H9 (cell line): ENCODE measurements at regions not wholly inside any gene's neighbourhood (a gene's known extent, or its start where the extent isn't known, plus 50 kb on each side); places are given as distances from the start of the nearest gene placed in this dataset.
A peak's percentile ranks its signal among the peaks of the same experiment; 100 is the strongest.
"Not testable (repeated sequence)": the region's sequence is repeated elsewhere in the genome, so short reads cannot be mapped to it uniquely, and the experiment has no call there.

Source experiments
- DNase-seq: peaks from one replicate; pipeline ENCODE4 v3.0.0-alpha.2; 2017
- H2AFZ ChIP-seq: one replicate; pipeline ENCODE4 v1.6.1; 2013; ENCODE audit warnings: mild to moderate bottlenecking, low read length, control low read depth, moderate library complexity
- H2AK5ac ChIP-seq: 2 replicates; pipeline ENCODE4 v1.6.1; 2013; ENCODE audit warnings: low read length, control low read depth, mixed read lengths; ENCODE audit not compliant: insufficient read length
- H2BK120ac ChIP-seq: one replicate; pipeline ENCODE4 v1.6.1; 2013; ENCODE audit warnings: low read depth, mild to moderate bottlenecking, low read length, control low read depth, inconsistent platforms; ENCODE audit not compliant: poor library complexity, severe bottlenecking
- H2BK12ac ChIP-seq: 2 replicates; pipeline ENCODE4 v1.6.1; 2013; ENCODE audit warnings: low read length, control low read depth, mixed read lengths, low read depth; ENCODE audit not compliant: insufficient read length
- H2BK15ac ChIP-seq: 2 replicates; pipeline ENCODE4 v1.6.1; 2013; ENCODE audit warnings: low read depth, low read length, control low read depth
- H2BK20ac ChIP-seq: one replicate; pipeline ENCODE4 v1.6.1; 2013; ENCODE audit warnings: low read depth, mild to moderate bottlenecking, low read length, control low read depth, inconsistent platforms; ENCODE audit not compliant: poor library complexity, severe bottlenecking
- H2BK5ac ChIP-seq: 2 replicates; pipeline ENCODE4 v1.6.1; 2013; ENCODE audit warnings: low read length, control low read depth, mixed read lengths; ENCODE audit not compliant: insufficient read length
- H3K14ac ChIP-seq: 2 replicates; pipeline ENCODE4 v1.6.1; 2013; ENCODE audit warnings: low read length, control low read depth; ENCODE audit not compliant: insufficient read depth
- H3K18ac ChIP-seq: 2 replicates; pipeline ENCODE4 v1.6.1; 2013; ENCODE audit warnings: low read depth, mild to moderate bottlenecking, mixed read lengths, low read length, control low read depth; ENCODE audit not compliant: insufficient read length
- H3K23ac ChIP-seq: 2 replicates; pipeline ENCODE4 v1.6.1; 2013; ENCODE audit warnings: low read length, control low read depth, mixed read lengths, low read depth; ENCODE audit not compliant: insufficient read length
- H3K23me2 ChIP-seq: 2 replicates; pipeline ENCODE4 v1.6.1; 2013; ENCODE audit warnings: low read depth, mild to moderate bottlenecking, mixed read lengths, low read length, control low read depth; ENCODE audit not compliant: insufficient read length, poor library complexity, severe bottlenecking
- H3K27ac ChIP-seq: 2 replicates; pipeline ENCODE4 v1.5.1; 2013; ENCODE audit warnings: low read length, control low read depth, mixed read lengths, low read depth; ENCODE audit not compliant: insufficient read length
- H3K27me3 ChIP-seq: 2 replicates; pipeline ENCODE4 v1.6.1; 2013; ENCODE audit warnings: low read length, control low read depth, inconsistent platforms; ENCODE audit not compliant: insufficient read depth
- H3K4ac ChIP-seq: 2 replicates; pipeline ENCODE4 v1.6.1; 2013; ENCODE audit warnings: low read depth, mild to moderate bottlenecking, control low read depth, inconsistent platforms, low read length, moderate library complexity
- H3K4me1 ChIP-seq: 2 replicates; pipeline ENCODE4 v1.6.1; 2013; ENCODE audit warnings: low read length, control low read depth, inconsistent platforms; ENCODE audit not compliant: insufficient read depth
- H3K4me2 ChIP-seq: 2 replicates; pipeline ENCODE4 v1.6.1; 2013; ENCODE audit warnings: low read length, control low read depth, mixed read lengths; ENCODE audit not compliant: insufficient read length, insufficient read depth
- H3K56ac ChIP-seq: 2 replicates; pipeline ENCODE4 v1.6.1; 2013; ENCODE audit warnings: low read depth, mild to moderate bottlenecking, mixed read lengths, low read length, control low read depth; ENCODE audit not compliant: insufficient read length
- H3K79me1 ChIP-seq: 2 replicates; pipeline ENCODE4 v1.6.1; 2013; ENCODE audit warnings: low read depth, mild to moderate bottlenecking, moderate library complexity, low read length, control low read depth, inconsistent platforms; ENCODE audit not compliant: insufficient read depth, poor library complexity, severe bottlenecking
- H3K79me2 ChIP-seq: 2 replicates; pipeline ENCODE4 v1.6.1; 2013; ENCODE audit warnings: low read length, control low read depth, inconsistent platforms; ENCODE audit not compliant: insufficient read depth
- H3K9ac ChIP-seq: 2 replicates; pipeline ENCODE4 v1.6.1; 2013; ENCODE audit warnings: low read length, control low read depth, mixed read lengths; ENCODE audit not compliant: insufficient read length; ENCODE audit errors: extremely low read depth
- H3K9me3 ChIP-seq: one replicate; pipeline ENCODE4 v1.6.1; 2013; ENCODE audit warnings: low read depth, low read length, inconsistent platforms; ENCODE audit not compliant: control insufficient read depth
- H3T11ph ChIP-seq: one replicate; pipeline ENCODE4 v1.6.1; 2013; ENCODE audit warnings: mild to moderate bottlenecking, low read length, control low read depth, inconsistent platforms
- H4K20me1 ChIP-seq: one replicate; pipeline ENCODE4 v1.6.1; 2013; ENCODE audit not compliant: control insufficient read depth, insufficient read length, insufficient read depth
- H4K5ac ChIP-seq: 2 replicates; pipeline ENCODE4 v1.6.1; 2013; ENCODE audit warnings: low read depth, mild to moderate bottlenecking, mixed read lengths, low read length, control low read depth; ENCODE audit not compliant: insufficient read length
- H4K8ac ChIP-seq: replicated peaks from 2 replicates; pipeline ENCODE4 v1.6.1; 2013; ENCODE audit warnings: low read length, control low read depth, mixed read lengths, low read depth; ENCODE audit not compliant: insufficient read length
- H4K91ac ChIP-seq: 2 replicates; pipeline ENCODE4 v1.6.1; 2013; ENCODE audit warnings: low read depth, mild to moderate bottlenecking, moderate library complexity, mixed read lengths, low read length, control low read depth; ENCODE audit not compliant: insufficient read length
- H3K27ac Mint-ChIP-seq, 3 experiments: 2 replicates in 2 of 3; 3 replicates in 1 of 3; pipeline ENCODE4 v1.8.0; 2020 to 2021; ENCODE audit warnings: mixed read lengths in 3 of 3, mild to moderate bottlenecking in 1 of 3, moderate library complexity in 1 of 3
- H3K27me3 Mint-ChIP-seq: 2 replicates; pipeline ENCODE4 v1.8.0; 2021; ENCODE audit warnings: low read depth, mild to moderate bottlenecking, moderate library complexity, mixed read lengths
- H3K36me3 Mint-ChIP-seq, 3 experiments: 2 replicates in 2 of 3; 3 replicates in 1 of 3; pipeline ENCODE4 v1.8.0; 2020 to 2021; ENCODE audit warnings: low read depth in 3 of 3, mixed read lengths in 3 of 3; ENCODE audit not compliant: insufficient read depth in 1 of 3
- H3K4me1 Mint-ChIP-seq, 2 experiments: 2 replicates each; pipeline ENCODE4 v1.8.0; 2020; ENCODE audit warnings: mixed read lengths in 2 of 2
- H3K4me3 Mint-ChIP-seq, 2 experiments: 2 replicates in 1 of 2; 3 replicates in 1 of 2; pipeline ENCODE4 v1.8.0; 2020 to 2021; ENCODE audit warnings: mild to moderate bottlenecking in 2 of 2, mixed read lengths in 2 of 2, moderate library complexity in 1 of 2
- H3K9me3 Mint-ChIP-seq, 2 experiments: 2 replicates in 1 of 2; 3 replicates in 1 of 2; pipeline ENCODE4 v1.8.0; 2020; ENCODE audit warnings: mild to moderate bottlenecking in 2 of 2, mixed read lengths in 2 of 2, moderate library complexity in 1 of 2
- WGBS: extraction: QIAGEN DNeasy Blood & Tissue Kit; methylation state at CpG from one replicate; pipeline ENCODE4 v1.1.7; 2013; ENCODE audit warnings: missing lambda C conversion rate, low lambda C conversion rate, mixed read lengths; ENCODE audit not compliant: insufficient read length; ENCODE audit errors: extremely low coverage; 5-methylcytosine and 5-hydroxymethylcytosine counted together
- TF ChIP-seq, protein P1 (sequence below): fragments of 200-600 bp; sonication (generic); conservative IDR thresholded peaks from 3 replicates; pipeline ENCODE4 v1.8.0; 2021; ENCODE audit warnings: antibody characterized with exemption, mild to moderate bottlenecking

DNA sequence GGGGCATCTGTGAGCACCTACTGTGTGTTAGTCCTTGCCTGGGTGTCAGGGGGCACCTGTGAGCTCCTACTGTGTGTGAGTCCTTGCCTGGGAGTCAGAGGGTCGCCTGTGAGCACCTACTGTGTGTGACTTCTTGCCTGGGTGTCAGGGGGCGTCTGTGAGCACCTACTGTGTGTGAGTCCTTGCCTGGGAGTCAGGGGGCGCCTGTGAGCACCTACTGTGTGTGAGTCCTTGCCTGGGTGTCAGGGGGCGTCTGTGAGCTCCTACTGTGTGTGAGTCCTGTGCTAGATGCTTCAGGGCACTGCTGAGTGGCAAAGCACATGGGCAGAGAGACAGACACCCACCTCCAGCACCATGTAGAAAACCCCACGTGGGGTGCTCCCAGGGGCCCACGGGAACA lies 66.9 kb upstream of the COL5A1 start:
- not testable (repeated sequence) for H2BK20ac ChIP-seq, H3K27ac ChIP-seq, H3K23ac ChIP-seq, H3K36me3 Mint-ChIP-seq, H4K8ac ChIP-seq, H3K4me2 ChIP-seq, H3K27me3 Mint-ChIP-seq, H3K14ac ChIP-seq, H3K79me2 ChIP-seq, H4K5ac ChIP-seq, H2AFZ ChIP-seq, H3T11ph ChIP-seq, H2BK5ac ChIP-seq, H3K4ac ChIP-seq, H2BK12ac ChIP-seq, H4K91ac ChIP-seq, H3K56ac ChIP-seq, H3K79me1 ChIP-seq, H2AK5ac ChIP-seq, H3K27me3 ChIP-seq, H3K9me3 ChIP-seq, H2BK15ac ChIP-seq, H3K27ac Mint-ChIP-seq, H3K4me3 Mint-ChIP-seq, H3K23me2 ChIP-seq, H4K20me1 ChIP-seq, H3K4me1 Mint-ChIP-seq, H3K4me1 ChIP-seq, H3K18ac ChIP-seq, H2BK120ac ChIP-seq, H3K9ac ChIP-seq, DNase-seq
- no CpG with 5 or more reads among the region's 6 CpGs for WGBS
- peaks cover 12 to 15% of the 10 kb centered on the region in 2 experiments for H3K9me3 Mint-ChIP-seq
- TF ChIP-seq, protein P1, sequence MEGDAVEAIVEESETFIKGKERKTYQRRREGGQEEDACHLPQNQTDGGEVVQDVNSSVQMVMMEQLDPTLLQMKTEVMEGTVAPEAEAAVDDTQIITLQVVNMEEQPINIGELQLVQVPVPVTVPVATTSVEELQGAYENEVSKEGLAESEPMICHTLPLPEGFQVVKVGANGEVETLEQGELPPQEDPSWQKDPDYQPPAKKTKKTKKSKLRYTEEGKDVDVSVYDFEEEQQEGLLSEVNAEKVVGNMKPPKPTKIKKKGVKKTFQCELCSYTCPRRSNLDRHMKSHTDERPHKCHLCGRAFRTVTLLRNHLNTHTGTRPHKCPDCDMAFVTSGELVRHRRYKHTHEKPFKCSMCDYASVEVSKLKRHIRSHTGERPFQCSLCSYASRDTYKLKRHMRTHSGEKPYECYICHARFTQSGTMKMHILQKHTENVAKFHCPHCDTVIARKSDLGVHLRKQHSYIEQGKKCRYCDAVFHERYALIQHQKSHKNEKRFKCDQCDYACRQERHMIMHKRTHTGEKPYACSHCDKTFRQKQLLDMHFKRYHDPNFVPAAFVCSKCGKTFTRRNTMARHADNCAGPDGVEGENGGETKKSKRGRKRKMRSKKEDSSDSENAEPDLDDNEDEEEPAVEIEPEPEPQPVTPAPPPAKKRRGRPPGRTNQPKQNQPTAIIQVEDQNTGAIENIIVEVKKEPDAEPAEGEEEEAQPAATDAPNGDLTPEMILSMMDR = peak; percentile 29; the same call in 1 of the 3 replicates
